ENCODE measurements at regions not wholly inside any gene's neighbourhood (a gene's known extent, or its start where the extent isn't known, plus 50 kb on each side); places are given as distances from the start of the nearest gene placed in this dataset.

GRCh38 chr13:85537601-85538000 lies 261.6 kb downstream of the SLITRK6 start:
- Mint-ChIP-seq H3K27me3 (ENCODE audit: insufficient read depth, unreplicated experiment) (no peaks in the 10 kb centered on the region), H3K4me3 (ENCODE audit: unreplicated experiment) (no peak overlapping the region), H3K9me3 (ENCODE audit: unreplicated experiment) (no peaks in the 10 kb centered on the region), H3K36me3 (ENCODE audit: insufficient read depth, unreplicated experiment) (no peaks in the 10 kb centered on the region), H3K27ac (ENCODE audit: unreplicated experiment) (no peak overlapping the region), H3K4me1 (ENCODE audit: low read depth, unreplicated experiment) (no peaks in the 10 kb centered on the region)
- BruUV-seq (replicated peaks) = no TSS peak
- intact Hi-C loops (cut with micrococcal nuclease; ENCODE audit: unreplicated experiment) = no loop called here
- no peak for TF ChIP-seq CTCF (IDR thresholded peaks at IDR 0.05; ENCODE audit: insufficient read depth in 1 of 2, low read depth in 1 of 2, low read length in 1 of 2, severe bottlenecking in 1 of 2, unreplicated experiment in 1 of 2)
- ChIA-PET CTCF (no interaction called here), POLR2A (no interaction called here)
- no peak overlapping the region for H3K4me3 ChIP-seq (ENCODE audit: low read depth, low read length)
- no peaks in the 10 kb centered on the region for H3K27me3 ChIP-seq (replicated peaks; ENCODE audit: control insufficient read depth, insufficient read depth, low read length)
- H3K4me1 ChIP-seq = no peaks in the 10 kb centered on the region
- no peaks in the 10 kb centered on the region for H3K9me3 ChIP-seq
- H3K36me3 ChIP-seq (ENCODE audit: control insufficient read depth, insufficient read depth, low read length) = no peaks in the 10 kb centered on the region
- no peak for DNase-seq

GRCh38 chr13:85536706-85537105 lies 262.5 kb downstream of the SLITRK6 start:
- H3K36me3 Mint-ChIP-seq (ENCODE audit: insufficient read depth, unreplicated experiment) = no peaks in the 10 kb centered on the region
- H3K27me3 Mint-ChIP-seq (ENCODE audit: insufficient read depth, unreplicated experiment) = no peaks in the 10 kb centered on the region
- DNase-seq = no peak
- no TSS peak for BruUV-seq (replicated peaks)
- H3K4me1 ChIP-seq = no peaks in the 10 kb centered on the region
- CTCF ChIA-PET = no interaction called here
- no peaks in the 10 kb centered on the region for H3K9me3 Mint-ChIP-seq (ENCODE audit: unreplicated experiment)
- intact Hi-C loops (cut with micrococcal nuclease; ENCODE audit: unreplicated experiment) = no loop called here
- no peaks in the 10 kb centered on the region for H3K27me3 ChIP-seq (replicated peaks; ENCODE audit: control insufficient read depth, insufficient read depth, low read length)
- H3K27ac Mint-ChIP-seq (ENCODE audit: unreplicated experiment) = no peak overlapping the region
- H3K36me3 ChIP-seq (ENCODE audit: control insufficient read depth, insufficient read depth, low read length) = no peaks in the 10 kb centered on the region
- TF ChIP-seq CTCF (IDR thresholded peaks at IDR 0.05; ENCODE audit: insufficient read depth in 1 of 2, low read depth in 1 of 2, low read length in 1 of 2, severe bottlenecking in 1 of 2, unreplicated experiment in 1 of 2) = no peak
- no peaks in the 10 kb centered on the region for H3K4me1 Mint-ChIP-seq (ENCODE audit: low read depth, unreplicated experiment)
- no peak overlapping the region for H3K4me3 ChIP-seq (ENCODE audit: low read depth, low read length)
- H3K9me3 ChIP-seq = no peaks in the 10 kb centered on the region
- POLR2A ChIA-PET = no interaction called here
- H3K4me3 Mint-ChIP-seq (ENCODE audit: unreplicated experiment) = no peak overlapping the region

- intact Hi-C loops (cut with micrococcal nuclease; ENCODE audit: unreplicated experiment) = no loop called here
- no peak overlapping the region for H3K4me3 Mint-ChIP-seq (ENCODE audit: unreplicated experiment)
- TF ChIP-seq CTCF (IDR thresholded peaks at IDR 0.05; ENCODE audit: insufficient read depth in 1 of 2, low read depth in 1 of 2, low read length in 1 of 2, severe bottlenecking in 1 of 2, unreplicated experiment in 1 of 2) = no peak
- H3K27me3 Mint-ChIP-seq (ENCODE audit: insufficient read depth, unreplicated experiment) = no peaks in the 10 kb centered on the region
- H3K4me1 ChIP-seq = no peaks in the 10 kb centered on the region
- no peaks in the 10 kb centered on the region for H3K9me3 Mint-ChIP-seq (ENCODE audit: unreplicated experiment)
- ChIA-PET POLR2A (no interaction called here), CTCF (no interaction called here)
- H3K36me3 Mint-ChIP-seq (ENCODE audit: insufficient read depth, unreplicated experiment) = no peaks in the 10 kb centered on the region
- H3K4me3 ChIP-seq (ENCODE audit: low read depth, low read length) = no peak overlapping the region
- no peak for DNase-seq
- H3K4me1 Mint-ChIP-seq (ENCODE audit: low read depth, unreplicated experiment) = no peaks in the 10 kb centered on the region
- H3K36me3 ChIP-seq (ENCODE audit: control insufficient read depth, insufficient read depth, low read length) = no peaks in the 10 kb centered on the region
- H3K27ac Mint-ChIP-seq (ENCODE audit: unreplicated experiment) = no peak overlapping the region
- no peaks in the 10 kb centered on the region for H3K27me3 ChIP-seq (replicated peaks; ENCODE audit: control insufficient read depth, insufficient read depth, low read length)
- no TSS peak for BruUV-seq (replicated peaks)
- H3K9me3 ChIP-seq = no peaks in the 10 kb centered on the region
These were observed 263.7 kb downstream of the SLITRK6 start for GRCh38 chr13:85535316-85536084.

All from Caco-2 (cell line).